Fibroblast of lung (primary cell): ENCODE measurements at regions not wholly inside any gene's neighbourhood (a gene's known extent, or its start where the extent isn't known, plus 50 kb on each side); places are given as distances from the start of the nearest gene placed in this dataset.

ENCODE experiments used
- CTCF ChIP-seq, 2 donors: IDR thresholded peaks in 1 of 2; conservative IDR thresholded peaks in 1 of 2; 1 replicate in 1 of 2; 2 replicates in 1 of 2; pipeline ENCODE4 v1.5.1; 2011 to 2012; ENCODE audit warnings: low read length in 2 of 2, control low read depth in 1 of 2, inconsistent platforms in 1 of 2, low read depth in 1 of 2, mild to moderate bottlenecking in 1 of 2
- EZH2 ChIP-seq: IDR thresholded peaks from 2 replicates; pipeline ENCODE4 v1.5.1; 2012; ENCODE audit warnings: low read length, control low read depth, mild to moderate bottlenecking; ENCODE audit errors: missing control alignments

GRCh38 chr3:110344897-110345767 is 726.5 kb upstream of the NECTIN3 start:
- TF ChIP-seq EZH2: no peak
- TF ChIP-seq CTCF (conservative IDR thresholded peaks at IDR 0.05 in 1 of 2, IDR thresholded peaks at IDR 0.05 in 1 of 2; ENCODE audit: low read depth in 1 of 2, low read length in 2 of 2): no peak
